ENCODE measurements at regions not wholly inside any gene's neighbourhood (a gene's known extent, or its start where the extent isn't known, plus 50 kb on each side); places are given as distances from the start of the nearest gene placed in this dataset.

GRCh38 chr2:83229443-83229842, 1229.6 kb downstream of the SUCLG1 start:
- POLR2A ChIA-PET: no interaction called here
- CTCF ChIA-PET: no interaction called here
- Histone ChIP-seq H3K9me3 (ENCODE audit: control insufficient read depth, insufficient read depth, low read depth, low read length) (no peaks in the 10 kb centered on the region), H3K36me3 (ENCODE audit: control insufficient read depth in 2 of 2, insufficient read depth in 1 of 2, low read length in 2 of 2) (no peaks in the 10 kb centered on the region), H3K4me3 (ENCODE audit: low read depth, low read length) (no peak overlapping the region), H3K4me1 (ENCODE audit: control insufficient read depth, insufficient read depth, low read length) (no peaks in the 10 kb centered on the region), H3K27ac (ENCODE audit: extremely low read depth, low read depth, low read length) (no peak overlapping the region)
- TF ChIP-seq, protein P1, sequence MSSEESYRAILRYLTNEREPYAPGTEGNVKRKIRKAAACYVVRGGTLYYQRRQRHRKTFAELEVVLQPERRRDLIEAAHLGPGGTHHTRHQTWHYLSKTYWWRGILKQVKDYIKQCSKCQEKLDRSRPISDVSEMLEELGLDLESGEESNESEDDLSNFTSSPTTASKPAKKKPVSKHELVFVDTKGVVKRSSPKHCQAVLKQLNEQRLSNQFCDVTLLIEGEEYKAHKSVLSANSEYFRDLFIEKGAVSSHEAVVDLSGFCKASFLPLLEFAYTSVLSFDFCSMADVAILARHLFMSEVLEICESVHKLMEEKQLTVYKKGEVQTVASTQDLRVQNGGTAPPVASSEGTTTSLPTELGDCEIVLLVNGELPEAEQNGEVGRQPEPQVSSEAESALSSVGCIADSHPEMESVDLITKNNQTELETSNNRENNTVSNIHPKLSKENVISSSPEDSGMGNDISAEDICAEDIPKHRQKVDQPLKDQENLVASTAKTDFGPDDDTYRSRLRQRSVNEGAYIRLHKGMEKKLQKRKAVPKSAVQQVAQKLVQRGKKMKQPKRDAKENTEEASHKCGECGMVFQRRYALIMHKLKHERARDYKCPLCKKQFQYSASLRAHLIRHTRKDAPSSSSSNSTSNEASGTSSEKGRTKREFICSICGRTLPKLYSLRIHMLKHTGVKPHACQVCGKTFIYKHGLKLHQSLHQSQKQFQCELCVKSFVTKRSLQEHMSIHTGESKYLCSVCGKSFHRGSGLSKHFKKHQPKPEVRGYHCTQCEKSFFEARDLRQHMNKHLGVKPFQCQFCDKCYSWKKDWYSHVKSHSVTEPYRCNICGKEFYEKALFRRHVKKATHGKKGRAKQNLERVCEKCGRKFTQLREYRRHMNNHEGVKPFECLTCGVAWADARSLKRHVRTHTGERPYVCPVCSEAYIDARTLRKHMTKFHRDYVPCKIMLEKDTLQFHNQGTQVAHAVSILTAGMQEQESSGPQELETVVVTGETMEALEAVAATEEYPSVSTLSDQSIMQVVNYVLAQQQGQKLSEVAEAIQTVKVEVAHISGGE (tag by site-specific recombination; conservative IDR thresholded peaks at IDR 0.05; ENCODE audit: low read depth): 0 out of 2 replicates have a peak, but pooled peaks have one; percentile 34
- TF ChIP-seq ZNF426 (tag by site-specific recombination; IDR thresholded peaks at IDR 0.05): peak; percentile 49
- TF ChIP-seq ZNF658 (tag by site-specific recombination; IDR thresholded peaks at IDR 0.05): no peak
- peak; percentile 47; the same call in 1 of the 2 replicates for TF ChIP-seq ZNF394 (tag by site-specific recombination; IDR thresholded peaks at IDR 0.05; ENCODE audit: borderline replicate concordance)
- TF ChIP-seq ZNF555 (tag by site-specific recombination; conservative IDR thresholded peaks at IDR 0.05): peak; percentile 32
- TF ChIP-seq ZNF140 (tag by site-specific recombination; IDR thresholded peaks at IDR 0.05): 0 out of 2 replicates have a peak, but pooled peaks have one; percentile 16
- TF ChIP-seq ZNF623 (tag by site-specific recombination; IDR thresholded peaks at IDR 0.05): peak; percentile 38
- no peak for TF ChIP-seq ZNF292 (tag by site-specific recombination; IDR thresholded peaks at IDR 0.05; ENCODE audit: borderline replicate concordance, low read depth)
- TF ChIP-seq ZBTB17 (tag by site-specific recombination; IDR thresholded peaks at IDR 0.05): no peak
- TF ChIP-seq ZNF398 (tag by site-specific recombination; IDR thresholded peaks at IDR 0.05): no peak
- no peak for TF ChIP-seq HOXA7 (CRISPR knock-in tag; IDR thresholded peaks at IDR 0.05; ENCODE audit: borderline replicate concordance)
- TF ChIP-seq ZSCAN23 (tag by site-specific recombination; IDR thresholded peaks at IDR 0.05): no peak
- peak; percentile 10; the same call in 1 of the 2 replicates for TF ChIP-seq ZNF654 (tag by site-specific recombination; IDR thresholded peaks at IDR 0.05; ENCODE audit: low read depth)

GRCh38 chr2:83224591-83225200, 1234.4 kb downstream of the SUCLG1 start:
- Histone ChIP-seq H3K9me3 (ENCODE audit: control insufficient read depth, insufficient read depth, low read depth, low read length) (no peaks in the 10 kb centered on the region), H3K4me1 (ENCODE audit: control insufficient read depth, insufficient read depth, low read length) (no peaks in the 10 kb centered on the region), H3K27ac (ENCODE audit: extremely low read depth, low read depth, low read length) (no peak overlapping the region), H3K36me3 (ENCODE audit: control insufficient read depth in 2 of 2, insufficient read depth in 1 of 2, low read length in 2 of 2) (no peaks in the 10 kb centered on the region), H3K4me3 (ENCODE audit: low read depth, low read length) (no peak overlapping the region)
- CTCF ChIA-PET: no interaction called here
- POLR2A ChIA-PET: no interaction called here
- TF ChIP-seq, protein P2, sequence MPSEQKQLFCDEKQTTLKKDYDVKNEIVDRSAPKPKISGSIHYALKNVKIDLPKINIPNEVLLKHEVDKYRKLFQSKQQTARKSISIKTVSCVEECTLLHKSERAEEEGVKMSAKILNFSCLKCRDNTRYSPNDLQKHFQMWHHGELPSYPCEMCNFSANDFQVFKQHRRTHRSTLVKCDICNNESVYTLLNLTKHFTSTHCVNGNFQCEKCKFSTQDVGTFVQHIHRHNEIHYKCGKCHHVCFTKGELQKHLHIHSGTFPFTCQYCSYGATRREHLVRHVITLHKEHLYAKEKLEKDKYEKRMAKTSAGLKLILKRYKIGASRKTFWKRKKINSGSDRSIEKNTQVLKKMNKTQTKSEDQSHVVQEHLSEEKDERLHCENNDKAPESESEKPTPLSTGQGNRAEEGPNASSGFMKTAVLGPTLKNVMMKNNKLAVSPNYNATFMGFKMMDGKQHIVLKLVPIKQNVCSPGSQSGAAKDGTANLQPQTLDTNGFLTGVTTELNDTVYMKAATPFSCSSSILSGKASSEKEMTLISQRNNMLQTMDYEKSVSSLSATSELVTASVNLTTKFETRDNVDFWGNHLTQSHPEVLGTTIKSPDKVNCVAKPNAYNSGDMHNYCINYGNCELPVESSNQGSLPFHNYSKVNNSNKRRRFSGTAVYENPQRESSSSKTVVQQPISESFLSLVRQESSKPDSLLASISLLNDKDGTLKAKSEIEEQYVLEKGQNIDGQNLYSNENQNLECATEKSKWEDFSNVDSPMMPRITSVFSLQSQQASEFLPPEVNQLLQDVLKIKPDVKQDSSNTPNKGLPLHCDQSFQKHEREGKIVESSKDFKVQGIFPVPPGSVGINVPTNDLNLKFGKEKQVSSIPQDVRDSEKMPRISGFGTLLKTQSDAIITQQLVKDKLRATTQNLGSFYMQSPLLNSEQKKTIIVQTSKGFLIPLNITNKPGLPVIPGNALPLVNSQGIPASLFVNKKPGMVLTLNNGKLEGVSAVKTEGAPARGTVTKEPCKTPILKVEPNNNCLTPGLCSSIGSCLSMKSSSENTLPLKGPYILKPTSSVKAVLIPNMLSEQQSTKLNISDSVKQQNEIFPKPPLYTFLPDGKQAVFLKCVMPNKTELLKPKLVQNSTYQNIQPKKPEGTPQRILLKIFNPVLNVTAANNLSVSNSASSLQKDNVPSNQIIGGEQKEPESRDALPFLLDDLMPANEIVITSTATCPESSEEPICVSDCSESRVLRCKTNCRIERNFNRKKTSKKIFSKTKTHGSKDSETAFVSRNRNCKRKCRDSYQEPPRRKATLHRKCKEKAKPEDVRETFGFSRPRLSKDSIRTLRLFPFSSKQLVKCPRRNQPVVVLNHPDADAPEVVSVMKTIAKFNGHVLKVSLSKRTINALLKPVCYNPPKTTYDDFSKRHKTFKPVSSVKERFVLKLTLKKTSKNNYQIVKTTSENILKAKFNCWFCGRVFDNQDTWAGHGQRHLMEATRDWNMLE (tag by site-specific recombination; conservative IDR thresholded peaks at IDR 0.05; ENCODE audit: low read depth): no peak
- TF ChIP-seq HOXA7 (CRISPR knock-in tag; IDR thresholded peaks at IDR 0.05; ENCODE audit: borderline replicate concordance) (no peak), ZNF2 (tag by site-specific recombination; IDR thresholded peaks at IDR 0.05) (no peak), ZNF18 (tag by site-specific recombination; IDR thresholded peaks at IDR 0.05) (no peak), ZNF146 (tag by site-specific recombination; IDR thresholded peaks at IDR 0.05) (no peak), ZNF10 (tag by site-specific recombination; IDR thresholded peaks at IDR 0.05) (no peak), ZNF791 (tag by site-specific recombination; IDR thresholded peaks at IDR 0.05) (no peak), ZNF175 (tag by site-specific recombination; IDR thresholded peaks at IDR 0.05) (no peak), SP3 (tag by site-specific recombination; IDR thresholded peaks at IDR 0.05) (no peak), ZNF561 (tag by site-specific recombination; IDR thresholded peaks at IDR 0.05; ENCODE audit: borderline replicate concordance) (no peak), MZF1 (tag by site-specific recombination; IDR thresholded peaks at IDR 0.05; ENCODE audit: borderline replicate concordance) (no peak), ZNF423 (tag by site-specific recombination; IDR thresholded peaks at IDR 0.05) (no peak)

All from HEK293 (cell line).